Brain microvascular endothelial cell (primary cell): ENCODE measurements at regions not wholly inside any gene's neighbourhood (a gene's known extent, or its start where the extent isn't known, plus 50 kb on each side); places are given as distances from the start of the nearest gene placed in this dataset.

Experiments
- DNase-seq: peaks from one replicate; pipeline ENCODE4 v3.0.0-alpha.2; 2020
- H3K27ac ChIP-seq: fragments of 250-450 bp; sonication (Bioruptor Pico); 2 replicates; pipeline ENCODE4 v1.5.1; 2020; ENCODE audit warnings: mild to moderate bottlenecking, moderate library complexity
- H3K27me3 ChIP-seq: fragments of 250-450 bp; sonication (Bioruptor Pico); replicated peaks from 2 replicates; pipeline ENCODE4 v1.5.1; 2020; ENCODE audit warnings: mild to moderate bottlenecking
- H3K36me3 ChIP-seq: fragments of 250-450 bp; sonication (Bioruptor Pico); replicated peaks from 2 replicates; pipeline ENCODE4 v1.5.1; 2020; ENCODE audit warnings: mild to moderate bottlenecking
- H3K4me3 ChIP-seq: 2 replicates; pipeline ENCODE4 v1.5.1; 2011; ENCODE audit warnings: low read depth, mild to moderate bottlenecking, control low read depth, low read length, moderate library complexity
- in situ Hi-C: cut with HindIII; loops from 2 replicates; pipeline ENCODE4 v1.10.0; 2017; ENCODE audit warnings: low sequenced_read_pairs, low pct_ligation_motif_present
- TF ChIP-seq, protein P1 (sequence below): IDR thresholded peaks from 2 replicates; pipeline ENCODE4 v1.5.1; 2011; ENCODE audit warnings: low read depth, mild to moderate bottlenecking, moderate library complexity, low read length, control low read depth, inconsistent platforms; ENCODE audit errors: missing control alignments

- no peak for DNase-seq
- Histone ChIP-seq H3K4me3 (no peak overlapping the region), H3K27ac (no peak overlapping the region), H3K27me3 (no peaks in the 10 kb centered on the region), H3K36me3 (no peaks in the 10 kb centered on the region)
- TF ChIP-seq, protein P1, sequence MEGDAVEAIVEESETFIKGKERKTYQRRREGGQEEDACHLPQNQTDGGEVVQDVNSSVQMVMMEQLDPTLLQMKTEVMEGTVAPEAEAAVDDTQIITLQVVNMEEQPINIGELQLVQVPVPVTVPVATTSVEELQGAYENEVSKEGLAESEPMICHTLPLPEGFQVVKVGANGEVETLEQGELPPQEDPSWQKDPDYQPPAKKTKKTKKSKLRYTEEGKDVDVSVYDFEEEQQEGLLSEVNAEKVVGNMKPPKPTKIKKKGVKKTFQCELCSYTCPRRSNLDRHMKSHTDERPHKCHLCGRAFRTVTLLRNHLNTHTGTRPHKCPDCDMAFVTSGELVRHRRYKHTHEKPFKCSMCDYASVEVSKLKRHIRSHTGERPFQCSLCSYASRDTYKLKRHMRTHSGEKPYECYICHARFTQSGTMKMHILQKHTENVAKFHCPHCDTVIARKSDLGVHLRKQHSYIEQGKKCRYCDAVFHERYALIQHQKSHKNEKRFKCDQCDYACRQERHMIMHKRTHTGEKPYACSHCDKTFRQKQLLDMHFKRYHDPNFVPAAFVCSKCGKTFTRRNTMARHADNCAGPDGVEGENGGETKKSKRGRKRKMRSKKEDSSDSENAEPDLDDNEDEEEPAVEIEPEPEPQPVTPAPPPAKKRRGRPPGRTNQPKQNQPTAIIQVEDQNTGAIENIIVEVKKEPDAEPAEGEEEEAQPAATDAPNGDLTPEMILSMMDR, result no peak
- in situ Hi-C loops, result no loop called here
Measured at GRCh38 chr15:46753946-46754345, 963.4 kb upstream of the SEMA6D start.

- no peak overlapping the region for H3K27ac ChIP-seq
- in situ Hi-C loops, result no loop called here
Measured at GRCh38 chr15:46763091-46763490, 954.2 kb upstream of the SEMA6D start.

GRCh38 chr15:46764851-46765250 is 952.5 kb upstream of the SEMA6D start:
- no peaks in the 10 kb centered on the region for H3K27me3 ChIP-seq
- no peaks in the 10 kb centered on the region for H3K36me3 ChIP-seq
- in situ Hi-C loops, result no loop called here
- no peak overlapping the region for H3K27ac ChIP-seq
- H3K4me3 ChIP-seq, result no peak overlapping the region
- no peak for DNase-seq
- TF ChIP-seq, protein P1, result no peak

More at GRCh38 chr15:46763091-46763490, 954.2 kb upstream of the SEMA6D start:
- TF ChIP-seq, protein P1, result no peak
- Histone ChIP-seq H3K4me3 (no peak overlapping the region), H3K27me3 (no peaks in the 10 kb centered on the region), H3K36me3 (no peaks in the 10 kb centered on the region)
- no peak for DNase-seq

- Histone ChIP-seq H3K36me3 (no peaks in the 10 kb centered on the region), H3K27me3 (no peaks in the 10 kb centered on the region), H3K27ac (no peak overlapping the region), H3K4me3 (no peak overlapping the region)
- in situ Hi-C loops, result no loop called here
- DNase-seq, result no peak
- TF ChIP-seq, protein P1, result no peak
Measured at GRCh38 chr15:46766021-46766420, 951.3 kb upstream of the SEMA6D start.

GRCh38 chr15:46768287-46768686 is 949.0 kb upstream of the SEMA6D start:
- no peak for DNase-seq
- Histone ChIP-seq H3K36me3 (no peaks in the 10 kb centered on the region), H3K4me3 (no peak overlapping the region), H3K27ac (no peak overlapping the region), H3K27me3 (no peaks in the 10 kb centered on the region)
- TF ChIP-seq, protein P1, result no peak
- in situ Hi-C loops, result no loop called here

DNA sequence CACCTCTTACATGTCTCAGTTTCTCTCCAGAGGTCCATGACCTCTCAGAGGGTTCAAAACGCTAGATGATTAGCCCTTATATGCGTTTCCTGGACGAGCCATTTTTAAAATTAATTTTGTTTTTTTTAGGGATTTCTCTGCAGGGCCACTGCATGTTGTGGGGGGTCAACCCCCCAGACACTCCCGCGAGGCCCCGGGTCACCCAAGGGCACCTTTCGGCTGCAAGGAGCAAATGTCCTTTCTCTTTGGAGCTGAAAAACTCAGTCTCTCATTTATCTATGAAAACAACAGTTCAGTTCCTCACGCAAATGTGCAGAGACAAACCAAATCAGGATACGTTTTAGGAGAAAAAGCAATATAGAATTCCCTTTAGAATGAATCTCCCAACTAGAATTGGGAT is 944.3 kb upstream of the SEMA6D start:
- no peak for DNase-seq
- no peak overlapping the region for H3K4me3 ChIP-seq
- no peaks in the 10 kb centered on the region for H3K36me3 ChIP-seq
- in situ Hi-C loops, result no loop called here
- TF ChIP-seq, protein P1, result no peak
- no peak overlapping the region for H3K27ac ChIP-seq
- H3K27me3 ChIP-seq, result no peaks in the 10 kb centered on the region
